H9 (cell line): ENCODE measurements at regions not wholly inside any gene's neighbourhood (a gene's known extent, or its start where the extent isn't known, plus 50 kb on each side); places are given as distances from the start of the nearest gene placed in this dataset.

Source experiments
- DNase-seq: peaks from one replicate; pipeline ENCODE4 v3.0.0-alpha.2; 2017
- H2AFZ ChIP-seq: one replicate; pipeline ENCODE4 v1.6.1; 2013; ENCODE audit warnings: mild to moderate bottlenecking, low read length, control low read depth, moderate library complexity
- H2AK5ac ChIP-seq: 2 replicates; pipeline ENCODE4 v1.6.1; 2013; ENCODE audit warnings: low read length, control low read depth, mixed read lengths; ENCODE audit not compliant: insufficient read length
- H2BK120ac ChIP-seq: one replicate; pipeline ENCODE4 v1.6.1; 2013; ENCODE audit warnings: low read depth, mild to moderate bottlenecking, low read length, control low read depth, inconsistent platforms; ENCODE audit not compliant: poor library complexity, severe bottlenecking
- H2BK12ac ChIP-seq: 2 replicates; pipeline ENCODE4 v1.6.1; 2013; ENCODE audit warnings: low read length, control low read depth, mixed read lengths, low read depth; ENCODE audit not compliant: insufficient read length
- H2BK15ac ChIP-seq: 2 replicates; pipeline ENCODE4 v1.6.1; 2013; ENCODE audit warnings: low read depth, low read length, control low read depth
- H2BK20ac ChIP-seq: one replicate; pipeline ENCODE4 v1.6.1; 2013; ENCODE audit warnings: low read depth, mild to moderate bottlenecking, low read length, control low read depth, inconsistent platforms; ENCODE audit not compliant: poor library complexity, severe bottlenecking
- H2BK5ac ChIP-seq: 2 replicates; pipeline ENCODE4 v1.6.1; 2013; ENCODE audit warnings: low read length, control low read depth, mixed read lengths; ENCODE audit not compliant: insufficient read length
- H3K14ac ChIP-seq: 2 replicates; pipeline ENCODE4 v1.6.1; 2013; ENCODE audit warnings: low read length, control low read depth; ENCODE audit not compliant: insufficient read depth
- H3K18ac ChIP-seq: 2 replicates; pipeline ENCODE4 v1.6.1; 2013; ENCODE audit warnings: low read depth, mild to moderate bottlenecking, mixed read lengths, low read length, control low read depth; ENCODE audit not compliant: insufficient read length
- H3K23ac ChIP-seq: 2 replicates; pipeline ENCODE4 v1.6.1; 2013; ENCODE audit warnings: low read length, control low read depth, mixed read lengths, low read depth; ENCODE audit not compliant: insufficient read length
- H3K23me2 ChIP-seq: 2 replicates; pipeline ENCODE4 v1.6.1; 2013; ENCODE audit warnings: low read depth, mild to moderate bottlenecking, mixed read lengths, low read length, control low read depth; ENCODE audit not compliant: insufficient read length, poor library complexity, severe bottlenecking
- H3K27ac ChIP-seq: 2 replicates; pipeline ENCODE4 v1.5.1; 2013; ENCODE audit warnings: low read length, control low read depth, mixed read lengths, low read depth; ENCODE audit not compliant: insufficient read length
- H3K27me3 ChIP-seq: 2 replicates; pipeline ENCODE4 v1.6.1; 2013; ENCODE audit warnings: low read length, control low read depth, inconsistent platforms; ENCODE audit not compliant: insufficient read depth
- H3K4ac ChIP-seq: 2 replicates; pipeline ENCODE4 v1.6.1; 2013; ENCODE audit warnings: low read depth, mild to moderate bottlenecking, control low read depth, inconsistent platforms, low read length, moderate library complexity
- H3K4me1 ChIP-seq: 2 replicates; pipeline ENCODE4 v1.6.1; 2013; ENCODE audit warnings: low read length, control low read depth, inconsistent platforms; ENCODE audit not compliant: insufficient read depth
- H3K4me2 ChIP-seq: 2 replicates; pipeline ENCODE4 v1.6.1; 2013; ENCODE audit warnings: low read length, control low read depth, mixed read lengths; ENCODE audit not compliant: insufficient read length, insufficient read depth
- H3K56ac ChIP-seq: 2 replicates; pipeline ENCODE4 v1.6.1; 2013; ENCODE audit warnings: low read depth, mild to moderate bottlenecking, mixed read lengths, low read length, control low read depth; ENCODE audit not compliant: insufficient read length
- H3K79me1 ChIP-seq: 2 replicates; pipeline ENCODE4 v1.6.1; 2013; ENCODE audit warnings: low read depth, mild to moderate bottlenecking, moderate library complexity, low read length, control low read depth, inconsistent platforms; ENCODE audit not compliant: insufficient read depth, poor library complexity, severe bottlenecking
- H3K79me2 ChIP-seq: 2 replicates; pipeline ENCODE4 v1.6.1; 2013; ENCODE audit warnings: low read length, control low read depth, inconsistent platforms; ENCODE audit not compliant: insufficient read depth
- H3K9ac ChIP-seq: 2 replicates; pipeline ENCODE4 v1.6.1; 2013; ENCODE audit warnings: low read length, control low read depth, mixed read lengths; ENCODE audit not compliant: insufficient read length; ENCODE audit errors: extremely low read depth
- H3K9me3 ChIP-seq: one replicate; pipeline ENCODE4 v1.6.1; 2013; ENCODE audit warnings: low read depth, low read length, inconsistent platforms; ENCODE audit not compliant: control insufficient read depth
- H3T11ph ChIP-seq: one replicate; pipeline ENCODE4 v1.6.1; 2013; ENCODE audit warnings: mild to moderate bottlenecking, low read length, control low read depth, inconsistent platforms
- H4K20me1 ChIP-seq: one replicate; pipeline ENCODE4 v1.6.1; 2013; ENCODE audit not compliant: control insufficient read depth, insufficient read length, insufficient read depth
- H4K5ac ChIP-seq: 2 replicates; pipeline ENCODE4 v1.6.1; 2013; ENCODE audit warnings: low read depth, mild to moderate bottlenecking, mixed read lengths, low read length, control low read depth; ENCODE audit not compliant: insufficient read length
- H4K8ac ChIP-seq: replicated peaks from 2 replicates; pipeline ENCODE4 v1.6.1; 2013; ENCODE audit warnings: low read length, control low read depth, mixed read lengths, low read depth; ENCODE audit not compliant: insufficient read length
- H4K91ac ChIP-seq: 2 replicates; pipeline ENCODE4 v1.6.1; 2013; ENCODE audit warnings: low read depth, mild to moderate bottlenecking, moderate library complexity, mixed read lengths, low read length, control low read depth; ENCODE audit not compliant: insufficient read length
- H3K27ac Mint-ChIP-seq, 3 experiments: 2 replicates in 2 of 3; 3 replicates in 1 of 3; pipeline ENCODE4 v1.8.0; 2020 to 2021; ENCODE audit warnings: mixed read lengths in 3 of 3, mild to moderate bottlenecking in 1 of 3, moderate library complexity in 1 of 3
- H3K27me3 Mint-ChIP-seq: 2 replicates; pipeline ENCODE4 v1.8.0; 2021; ENCODE audit warnings: low read depth, mild to moderate bottlenecking, moderate library complexity, mixed read lengths
- H3K36me3 Mint-ChIP-seq, 3 experiments: 2 replicates in 2 of 3; 3 replicates in 1 of 3; pipeline ENCODE4 v1.8.0; 2020 to 2021; ENCODE audit warnings: low read depth in 3 of 3, mixed read lengths in 3 of 3; ENCODE audit not compliant: insufficient read depth in 1 of 3
- H3K4me1 Mint-ChIP-seq, 2 experiments: 2 replicates each; pipeline ENCODE4 v1.8.0; 2020; ENCODE audit warnings: mixed read lengths in 2 of 2
- H3K4me3 Mint-ChIP-seq, 2 experiments: 2 replicates in 1 of 2; 3 replicates in 1 of 2; pipeline ENCODE4 v1.8.0; 2020 to 2021; ENCODE audit warnings: mild to moderate bottlenecking in 2 of 2, mixed read lengths in 2 of 2, moderate library complexity in 1 of 2
- H3K9me3 Mint-ChIP-seq, 2 experiments: 2 replicates in 1 of 2; 3 replicates in 1 of 2; pipeline ENCODE4 v1.8.0; 2020; ENCODE audit warnings: mild to moderate bottlenecking in 2 of 2, mixed read lengths in 2 of 2, moderate library complexity in 1 of 2
- CTCF ChIP-seq: fragments of 200-600 bp; sonication (generic); conservative IDR thresholded peaks from 3 replicates; pipeline ENCODE4 v1.8.0; 2021; ENCODE audit warnings: antibody characterized with exemption, mild to moderate bottlenecking

GRCh38 chr3:106331636-106332035 is 462.8 kb upstream of the CBLB start:
- Histone ChIP-seq H3K56ac (no peak overlapping the region), H2BK120ac (no peak overlapping the region), H4K20me1 (no peaks in the 10 kb centered on the region), H4K91ac (no peak overlapping the region), H3K79me2 (no peaks in the 10 kb centered on the region), H3K4me2 (no peak overlapping the region), H2AFZ (no peak overlapping the region), H2BK15ac (no peak overlapping the region), H4K8ac (no peak overlapping the region), H3K4me1 (no peaks in the 10 kb centered on the region), H2AK5ac (no peak overlapping the region), H3K14ac (no peak overlapping the region), H3K79me1 (no peaks in the 10 kb centered on the region), H3K23me2 (no peaks in the 10 kb centered on the region), H3K18ac (no peak overlapping the region), H3T11ph (no peak overlapping the region), H3K23ac (no peak overlapping the region), H3K9ac (no peak overlapping the region), H2BK20ac (no peak overlapping the region), H3K27me3 (no peaks in the 10 kb centered on the region), H3K4ac (no peak overlapping the region), H3K9me3 (no peaks in the 10 kb centered on the region), H4K5ac (no peak overlapping the region), H2BK12ac (no peak overlapping the region), H2BK5ac (no peak overlapping the region), H3K27ac (no peak overlapping the region)
- H3K27me3 Mint-ChIP-seq: no peaks in the 10 kb centered on the region
- H3K4me1 Mint-ChIP-seq: peaks cover 15% of the 10 kb centered on the region in 2 experiments
- no peak overlapping the region for H3K27ac Mint-ChIP-seq
- H3K36me3 Mint-ChIP-seq: no peaks in the 10 kb centered on the region
- TF ChIP-seq CTCF: no peak
- no peak overlapping the region for H3K4me3 Mint-ChIP-seq
- DNase-seq: no peak
- no peaks in the 10 kb centered on the region for H3K9me3 Mint-ChIP-seq
